Mucosa of stomach (tissue), 1 donor: ENCODE measurements at regions not wholly inside any gene's neighbourhood (a gene's known extent, or its start where the extent isn't known, plus 50 kb on each side); places are given as distances from the start of the nearest gene placed in this dataset.

Experiments
- H3K27me3 ChIP-seq: one replicate; pipeline ENCODE4 v1.7.0; 2013; ENCODE audit warnings: mild to moderate bottlenecking, low read length; ENCODE audit not compliant: control insufficient read depth, insufficient read depth
- H3K36me3 ChIP-seq: one replicate; pipeline ENCODE4 v1.7.0; 2013; ENCODE audit warnings: low read length; ENCODE audit not compliant: control insufficient read depth, insufficient read depth
- H3K4me1 ChIP-seq: one replicate; pipeline ENCODE4 v1.7.0; 2013; ENCODE audit warnings: mild to moderate bottlenecking, low read length; ENCODE audit not compliant: control insufficient read depth, insufficient read depth
- H3K4me3 ChIP-seq: one replicate; pipeline ENCODE4 v1.7.0; 2013; ENCODE audit warnings: low read length
- H3K9ac ChIP-seq: one replicate; pipeline ENCODE4 v1.7.0; 2013; ENCODE audit warnings: mild to moderate bottlenecking, low read length, moderate library complexity
- H3K9me3 ChIP-seq: one replicate; pipeline ENCODE4 v1.7.0; 2013; ENCODE audit warnings: mild to moderate bottlenecking, low read length, moderate library complexity; ENCODE audit not compliant: control insufficient read depth
- donor health status: Pancreatic carcinoma.

- Histone ChIP-seq H3K36me3 (no peaks in the 10 kb centered on the region), H3K9ac (peak overlapping the region; percentile 54), H3K4me3 (no peak overlapping the region), H3K9me3 (no peaks in the 10 kb centered on the region), H3K4me1 (peaks cover 38% of the 10 kb centered on the region), H3K27me3 (no peaks in the 10 kb centered on the region)
Observed at GRCh38 chr7:130925136-130925794, 191.3 kb upstream of the KLF14 start.

- Histone ChIP-seq H3K9ac (no peak overlapping the region), H3K4me3 (no peak overlapping the region), H3K9me3 (no peaks in the 10 kb centered on the region), H3K27me3 (no peaks in the 10 kb centered on the region), H3K36me3 (no peaks in the 10 kb centered on the region), H3K4me1 (peaks cover 39% of the 10 kb centered on the region)
Observed at GRCh38 chr7:130926001-130926691, 192.1 kb upstream of the KLF14 start.

- Histone ChIP-seq H3K9ac (no peak overlapping the region), H3K4me1 (peaks cover 31% of the 10 kb centered on the region), H3K36me3 (no peaks in the 10 kb centered on the region)
Observed at GRCh38 chr7:130927062-130927461, 193.1 kb upstream of the KLF14 start.

GRCh38 chr7:130927564-130927963 is 193.6 kb upstream of the KLF14 start:
- H3K4me1 ChIP-seq = peaks cover 27% of the 10 kb centered on the region
- H3K36me3 ChIP-seq = no peaks in the 10 kb centered on the region
- no peaks in the 10 kb centered on the region for H3K9me3 ChIP-seq
- no peak overlapping the region for H3K4me3 ChIP-seq
- H3K9ac ChIP-seq = no peak overlapping the region
- no peaks in the 10 kb centered on the region for H3K27me3 ChIP-seq

More at GRCh38 chr7:130927062-130927461, 193.1 kb upstream of the KLF14 start:
- Histone ChIP-seq H3K4me3 (no peak overlapping the region), H3K9me3 (no peaks in the 10 kb centered on the region), H3K27me3 (no peaks in the 10 kb centered on the region)

GRCh38 chr7:130929896-130930659 is 196.1 kb upstream of the KLF14 start:
- Histone ChIP-seq H3K36me3 (no peaks in the 10 kb centered on the region), H3K27me3 (no peaks in the 10 kb centered on the region), H3K9me3 (no peaks in the 10 kb centered on the region), H3K4me3 (no peak overlapping the region), H3K4me1 (peaks cover 14% of the 10 kb centered on the region), H3K9ac (no peak overlapping the region)

- no peaks in the 10 kb centered on the region for H3K9me3 ChIP-seq
- H3K4me1 ChIP-seq = peaks cover 12% of the 10 kb centered on the region
- H3K9ac ChIP-seq = no peak overlapping the region
- H3K36me3 ChIP-seq = no peaks in the 10 kb centered on the region
- no peak overlapping the region for H3K4me3 ChIP-seq
- no peaks in the 10 kb centered on the region for H3K27me3 ChIP-seq
Observed at GRCh38 chr7:130930681-130931080, 196.7 kb upstream of the KLF14 start.

- peaks cover 18% of the 10 kb centered on the region for H3K4me1 ChIP-seq
Observed at GRCh38 chr7:130931423-130931822, 197.4 kb upstream of the KLF14 start.

GRCh38 chr7:130932088-130932487 is 198.1 kb upstream of the KLF14 start:
- Histone ChIP-seq H3K9me3 (no peaks in the 10 kb centered on the region), H3K27me3 (no peaks in the 10 kb centered on the region), H3K9ac (no peak overlapping the region), H3K4me3 (no peak overlapping the region), H3K36me3 (no peaks in the 10 kb centered on the region), H3K4me1 (peaks cover 18% of the 10 kb centered on the region)

More at GRCh38 chr7:130931423-130931822, 197.4 kb upstream of the KLF14 start:
- Histone ChIP-seq H3K9me3 (no peaks in the 10 kb centered on the region), H3K27me3 (no peaks in the 10 kb centered on the region), H3K36me3 (no peaks in the 10 kb centered on the region), H3K4me3 (no peak overlapping the region), H3K9ac (no peak overlapping the region)

GRCh38 chr7:130932667-130933432 is 198.8 kb upstream of the KLF14 start:
- Histone ChIP-seq H3K4me1 (peaks cover 18% of the 10 kb centered on the region), H3K27me3 (no peaks in the 10 kb centered on the region), H3K9me3 (no peaks in the 10 kb centered on the region), H3K36me3 (no peaks in the 10 kb centered on the region), H3K9ac (no peak overlapping the region), H3K4me3 (no peak overlapping the region)

GRCh38 chr7:130933919-130934318 is 199.9 kb upstream of the KLF14 start:
- Histone ChIP-seq H3K9me3 (no peaks in the 10 kb centered on the region), H3K36me3 (no peaks in the 10 kb centered on the region), H3K9ac (no peak overlapping the region), H3K4me3 (no peak overlapping the region), H3K4me1 (peaks cover 18% of the 10 kb centered on the region), H3K27me3 (no peaks in the 10 kb centered on the region)

GRCh38 chr7:130935564-130936157 is 201.7 kb upstream of the KLF14 start:
- Histone ChIP-seq H3K36me3 (no peaks in the 10 kb centered on the region), H3K4me3 (no peak overlapping the region), H3K9me3 (no peaks in the 10 kb centered on the region), H3K9ac (no peak overlapping the region), H3K4me1 (peaks cover 9% of the 10 kb centered on the region), H3K27me3 (no peaks in the 10 kb centered on the region)
